ENCODE measurements at regions not wholly inside any gene's neighbourhood (a gene's known extent, or its start where the extent isn't known, plus 50 kb on each side); places are given as distances from the start of the nearest gene placed in this dataset.

- TF ChIP-seq CTCF (IDR thresholded peaks at IDR 0.05; ENCODE audit: low read length): no peak
- no peak for TF ChIP-seq EZH2 (optimal IDR thresholded peaks at IDR 0.05; ENCODE audit: low read depth, low read length)
Measured at GRCh38 chr12:74105434-74105833, 432.2 kb upstream of the ATXN7L3B start.

All from MM.1S (cell line).